ENCODE measurements at regions not wholly inside any gene's neighbourhood (a gene's known extent, or its start where the extent isn't known, plus 50 kb on each side); places are given as distances from the start of the nearest gene placed in this dataset.
A peak's percentile ranks its signal among the peaks of the same experiment; 100 is the strongest.
"Not testable (repeated sequence)": the region's sequence is repeated elsewhere in the genome, so short reads cannot be mapped to it uniquely, and the experiment has no call there.

DNA sequence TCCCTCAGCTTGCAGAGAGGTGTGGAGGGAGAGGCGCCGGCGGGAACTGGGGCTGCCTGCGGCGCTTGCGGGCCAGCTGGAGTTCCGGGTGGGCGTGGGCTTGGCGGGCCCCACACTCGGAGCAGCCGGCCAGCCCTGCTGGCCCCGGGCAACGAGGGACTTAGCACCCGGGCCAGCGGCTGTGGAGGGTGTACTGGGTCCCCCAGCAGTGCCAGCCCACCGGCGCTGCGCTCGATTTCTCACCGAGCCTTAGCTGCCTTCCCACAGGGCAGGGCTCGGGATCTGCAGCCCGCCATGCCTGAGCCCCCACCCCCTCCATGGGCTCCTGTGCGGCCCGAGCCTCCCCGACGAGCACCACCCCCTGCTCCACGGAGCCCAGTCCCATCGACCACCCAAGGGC is 133.5 kb upstream of the NRP1 start:
- DNase-seq, result not testable (repeated sequence)

- no peak for DNase-seq
Measured at GRCh38 chr10:33465747-33466146, 131.3 kb upstream of the NRP1 start.

- no peak for DNase-seq
Measured at GRCh38 chr10:33463011-33463410, 128.5 kb upstream of the NRP1 start.

GRCh38 chr10:33461295-33461640 is 126.8 kb upstream of the NRP1 start:
- no peak for DNase-seq

DNA sequence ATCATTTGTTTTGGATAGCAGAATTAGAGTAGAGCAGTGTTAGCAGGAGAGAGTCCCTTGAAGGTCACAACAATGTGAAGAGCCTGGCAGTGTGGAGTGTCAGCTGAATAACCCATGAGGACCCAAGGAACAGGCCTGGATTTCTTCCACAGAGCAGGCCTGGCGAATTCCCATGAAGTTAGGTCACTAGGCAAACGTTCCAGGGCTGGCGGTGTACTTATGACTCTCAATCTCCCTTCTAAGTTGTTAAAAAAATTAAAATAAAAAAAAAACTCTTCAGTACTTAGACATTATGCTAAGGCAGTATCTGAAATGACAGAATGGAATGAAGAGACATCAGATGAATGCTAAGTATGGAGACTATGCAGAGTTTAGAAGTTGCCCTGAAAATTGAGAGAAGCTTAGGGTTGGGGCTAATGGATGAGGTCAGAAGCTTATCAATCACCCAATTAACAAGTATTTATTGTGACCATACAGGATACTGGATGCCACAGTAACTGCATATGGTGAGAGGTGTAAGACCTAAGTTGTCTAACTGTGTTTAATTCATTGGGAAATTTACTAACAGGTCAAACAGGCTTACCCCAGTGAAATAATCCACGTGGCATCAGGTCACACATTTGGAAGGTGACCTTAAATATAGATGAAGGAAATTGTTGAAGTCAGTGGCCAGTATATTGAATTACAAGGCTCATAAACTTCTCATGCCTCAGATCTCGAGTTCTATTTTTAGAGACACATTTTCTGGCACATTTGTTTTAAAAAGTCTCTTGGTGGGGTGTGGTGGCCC is 126.2 kb upstream of the NRP1 start:
- DNase-seq, result no peak

GRCh38 chr10:33459602-33460001 is 125.1 kb upstream of the NRP1 start:
- no peak for DNase-seq

- DNase-seq, result no peak
Measured at GRCh38 chr10:33455029-33455428, 120.6 kb upstream of the NRP1 start.

- no peak for DNase-seq
Measured at GRCh38 chr10:33454554-33454953, 120.1 kb upstream of the NRP1 start.

GRCh38 chr10:33453081-33454025 is 118.9 kb upstream of the NRP1 start:
- DNase-seq, result no peak

GRCh38 chr10:33448421-33449140 is 114.1 kb upstream of the NRP1 start:
- no peak for DNase-seq

GRCh38 chr10:33441561-33441960 is 107.1 kb upstream of the NRP1 start:
- no peak for DNase-seq

DNA sequence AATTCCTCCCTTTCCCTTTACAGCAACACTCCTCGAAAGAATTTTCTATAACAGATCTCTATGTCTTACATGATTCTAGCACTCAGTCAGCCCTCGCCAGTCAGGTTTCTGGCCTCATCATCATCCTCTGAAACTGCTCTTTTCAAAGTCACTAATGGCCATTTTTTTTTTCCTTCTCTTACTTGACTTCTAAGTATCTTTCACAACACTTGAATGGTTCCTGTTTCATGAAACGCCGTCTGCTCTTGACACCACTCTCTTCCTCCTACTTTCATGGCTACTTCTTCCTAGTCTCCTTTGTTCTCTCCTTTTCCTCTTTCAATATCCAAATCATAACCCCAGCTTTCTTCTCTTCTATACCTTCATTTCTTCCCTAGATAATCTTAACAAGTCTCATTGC is 100.5 kb upstream of the NRP1 start:
- DNase-seq, result no peak

- no peak for DNase-seq
Measured at GRCh38 chr10:33428682-33429081, 94.2 kb upstream of the NRP1 start.

GRCh38 chr10:33423154-33423529 is 88.7 kb upstream of the NRP1 start:
- no peak for DNase-seq

- peak; percentile 42 for DNase-seq
Measured at GRCh38 chr10:33422471-33423153, 88.1 kb upstream of the NRP1 start.

DNA sequence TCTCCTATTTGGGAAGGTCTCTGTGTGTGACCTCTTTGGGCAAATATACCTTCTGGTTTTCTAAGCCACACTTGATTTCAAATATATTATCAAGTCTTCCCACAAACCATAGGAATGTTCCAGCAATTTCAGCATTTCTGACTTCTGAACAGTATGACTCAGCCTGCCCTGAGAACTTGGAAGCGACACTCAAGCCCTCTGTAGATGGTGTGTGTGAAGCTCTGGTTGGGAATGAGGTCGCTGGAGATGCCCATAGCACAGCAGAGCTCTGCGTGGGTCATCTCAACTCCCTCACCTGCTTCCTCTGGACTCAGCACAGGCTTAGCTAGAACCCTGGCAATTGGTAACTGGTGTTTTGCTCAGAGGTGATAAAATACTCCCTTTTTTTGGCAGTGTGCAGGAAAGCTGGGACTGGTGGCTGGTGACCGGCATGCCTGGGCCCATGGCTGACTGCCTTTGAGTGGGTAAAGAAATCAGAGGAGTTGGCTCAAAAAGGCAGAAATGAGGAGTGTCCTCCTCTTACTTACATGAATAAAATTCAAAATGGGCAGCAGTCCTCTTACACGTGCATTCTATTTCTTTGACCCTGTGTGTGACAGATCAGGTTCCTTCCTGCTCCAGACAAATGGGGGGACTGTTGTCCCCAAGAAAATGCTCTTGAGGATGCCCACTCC is 87.5 kb upstream of the NRP1 start:
- peak; percentile 37 for DNase-seq

- DNase-seq, result no peak
Measured at GRCh38 chr10:33419311-33419710, 84.8 kb upstream of the NRP1 start.

- DNase-seq, result no peak
Measured at GRCh38 chr10:33418301-33418700, 83.8 kb upstream of the NRP1 start.

- no peak for DNase-seq
Measured at GRCh38 chr10:33416691-33417090, 82.2 kb upstream of the NRP1 start.

DNA sequence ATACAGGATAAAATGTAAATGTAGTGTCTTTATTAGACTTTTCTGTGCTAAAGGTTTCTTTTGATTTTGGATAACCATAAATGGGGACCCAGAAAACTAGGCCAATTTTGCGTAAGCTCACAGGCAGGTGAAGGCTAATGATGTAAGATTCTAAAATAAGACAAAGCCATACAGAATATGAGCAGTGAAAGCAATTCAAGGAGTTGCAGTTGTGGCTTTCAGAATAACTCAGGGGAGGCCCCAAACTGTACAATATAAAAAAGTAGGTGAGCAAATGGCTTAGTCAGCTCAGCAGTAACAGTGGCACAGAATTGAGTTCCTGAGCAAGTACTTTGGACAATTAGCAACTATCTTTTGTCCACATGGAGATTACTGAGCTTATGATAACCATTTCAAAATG is 81.7 kb upstream of the NRP1 start:
- no peak for DNase-seq

GRCh38 chr10:33414841-33415240 is 80.4 kb upstream of the NRP1 start:
- DNase-seq, result no peak
